ENCODE measurements at regions not wholly inside any gene's neighbourhood (a gene's known extent, or its start where the extent isn't known, plus 50 kb on each side); places are given as distances from the start of the nearest gene placed in this dataset.

DNA sequence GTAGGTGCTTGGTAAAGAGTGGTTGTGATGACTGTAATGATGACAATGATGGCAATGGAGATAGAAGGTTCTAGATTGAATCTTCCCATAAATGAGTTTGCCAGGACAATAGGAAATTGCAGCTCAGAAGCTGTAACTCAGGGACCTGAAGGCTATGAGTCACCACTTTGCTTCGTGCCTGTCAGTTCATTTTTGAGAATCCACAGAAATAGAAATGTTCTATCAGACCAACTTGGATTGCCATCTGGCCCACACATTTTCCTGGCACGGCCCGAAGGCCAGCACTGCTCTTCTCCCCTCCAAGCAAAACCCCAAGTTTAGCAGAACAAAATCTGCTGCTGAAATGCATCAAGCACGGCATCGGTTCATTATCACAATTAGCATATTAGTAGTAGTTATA, 1127.0 kb downstream of the BCL11B start:
- TF ChIP-seq CREB1 (IDR thresholded peaks at IDR 0.05; ENCODE audit: low read depth) (no peak), TEAD4 (IDR thresholded peaks at IDR 0.05) (no peak)
